Activated CD4-positive, CD25-positive, alpha-beta regulatory T cell (primary cell): ENCODE measurements at regions not wholly inside any gene's neighbourhood (a gene's known extent, or its start where the extent isn't known, plus 50 kb on each side); places are given as distances from the start of the nearest gene placed in this dataset.

Experiments
- DNase-seq, 4 experiments: peaks; one replicate each; lab custom pipeline; 2025; lab: John Stamatoyannopoulos, UW

- DNase-seq = no peak
These were observed 269.4 kb downstream of the TCF7L2 start for GRCh38 chr10:113219446-113219845.

GRCh38 chr10:113221756-113222168, 271.7 kb downstream of the TCF7L2 start:
- no peak for DNase-seq

GRCh38 chr10:113222207-113222606, 272.2 kb downstream of the TCF7L2 start:
- no peak for DNase-seq

DNA sequence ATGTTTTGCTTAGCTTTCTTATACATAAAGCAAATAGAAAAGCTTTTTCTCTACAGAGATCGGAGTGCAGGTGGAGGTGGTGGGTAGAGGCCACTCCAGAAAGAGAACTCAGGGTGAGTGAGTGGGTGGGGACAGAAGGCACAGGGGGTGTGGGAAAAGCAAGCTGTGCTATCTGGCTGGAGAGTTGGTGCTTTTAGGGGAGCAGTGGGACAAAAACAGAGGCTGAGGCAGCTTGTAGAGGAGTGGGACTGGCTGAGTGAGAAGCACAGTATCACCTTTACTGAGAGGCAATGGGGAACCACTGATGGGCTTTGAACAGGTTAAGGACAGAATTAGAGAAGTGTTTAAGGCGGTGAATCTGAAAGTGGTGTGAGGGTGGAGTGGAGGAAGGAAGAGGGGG, 275.3 kb downstream of the TCF7L2 start:
- no peak for DNase-seq

- no peak for DNase-seq
These were observed 275.9 kb downstream of the TCF7L2 start for GRCh38 chr10:113225903-113226302.

- no peak for DNase-seq
These were observed 276.4 kb downstream of the TCF7L2 start for GRCh38 chr10:113226399-113226798.

- no peak for DNase-seq
These were observed 276.9 kb downstream of the TCF7L2 start for GRCh38 chr10:113226831-113227445.

- DNase-seq = no peak
These were observed 278.5 kb downstream of the TCF7L2 start for GRCh38 chr10:113228530-113228929.

DNA sequence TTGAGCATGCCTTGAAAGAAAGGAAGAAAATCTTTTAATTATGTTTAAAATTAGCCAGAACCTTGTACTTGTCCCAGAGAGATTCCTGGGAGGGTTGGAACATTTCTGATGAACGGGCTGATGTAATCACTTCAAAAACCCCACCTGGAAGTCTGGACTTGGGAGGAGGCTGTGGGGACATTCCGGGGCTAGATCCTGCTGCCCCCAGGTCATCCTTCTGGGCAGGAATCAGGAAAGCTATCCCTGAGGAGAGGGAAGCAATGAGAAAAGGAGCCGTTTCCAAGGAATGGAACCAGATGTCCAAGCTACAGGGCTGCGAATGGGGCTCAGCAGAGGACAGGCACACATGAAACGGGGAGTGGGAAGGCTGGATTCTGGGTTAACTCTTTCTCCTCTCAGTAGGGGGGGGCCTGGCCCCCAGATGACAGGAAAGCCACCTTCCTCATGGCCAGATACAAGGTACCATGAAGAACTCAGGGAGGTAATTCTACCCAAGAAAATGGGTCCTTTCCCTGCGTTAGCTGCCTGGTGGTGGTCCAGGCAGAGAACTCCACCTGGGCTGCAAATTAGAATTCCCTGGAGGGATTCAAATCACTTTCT, 280.1 kb downstream of the TCF7L2 start:
- DNase-seq = no peak

GRCh38 chr10:113232928-113233511, 283.0 kb downstream of the TCF7L2 start:
- DNase-seq = no peak

- DNase-seq = no peak
These were observed 284.4 kb downstream of the TCF7L2 start for GRCh38 chr10:113234481-113234880.

DNA sequence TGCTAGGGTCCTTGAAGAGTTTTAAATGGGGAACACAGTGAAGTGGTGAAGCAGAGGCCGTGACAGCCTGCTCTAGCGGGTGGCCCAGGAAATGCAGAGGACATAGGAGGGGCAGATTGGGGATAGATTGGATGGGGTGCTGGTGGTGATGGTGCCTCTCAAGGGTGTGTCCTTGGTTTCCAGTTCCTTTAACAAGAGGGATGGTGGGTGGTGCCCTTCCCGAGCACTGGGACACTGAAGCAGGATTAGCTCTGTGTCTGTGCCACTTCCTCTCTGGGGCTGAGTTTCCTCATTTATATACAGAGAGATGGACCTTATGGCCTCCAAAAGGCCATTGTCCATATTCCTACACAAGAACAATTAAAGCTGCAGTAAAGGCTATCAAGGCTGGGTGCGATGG, 285.5 kb downstream of the TCF7L2 start:
- DNase-seq = no peak

GRCh38 chr10:113236998-113237397, 287.0 kb downstream of the TCF7L2 start:
- no peak for DNase-seq

- DNase-seq = no peak
These were observed 289.7 kb downstream of the TCF7L2 start for GRCh38 chr10:113239566-113240350.

DNA sequence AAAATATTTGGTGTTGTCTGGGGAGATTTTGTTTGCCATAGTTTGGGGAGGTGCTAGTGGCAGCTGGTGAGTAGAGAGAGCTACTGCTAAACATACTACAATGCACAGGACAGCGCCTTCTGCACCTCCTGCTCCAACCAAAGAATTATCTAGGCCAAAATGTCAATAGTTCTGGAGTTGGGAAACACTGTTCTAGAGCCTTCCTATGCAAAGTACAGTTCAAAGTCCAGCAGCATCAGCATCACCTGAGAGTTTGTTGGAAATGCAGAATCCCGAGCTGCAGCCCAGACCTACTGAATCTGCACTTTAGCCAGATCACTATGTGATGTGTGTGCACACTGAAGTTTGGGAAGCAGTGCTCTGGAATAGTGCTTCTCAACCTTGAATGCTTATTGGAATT, 290.7 kb downstream of the TCF7L2 start:
- no peak for DNase-seq

GRCh38 chr10:113241599-113242360, 291.7 kb downstream of the TCF7L2 start:
- DNase-seq = no peak

- no peak for DNase-seq
These were observed 293.3 kb downstream of the TCF7L2 start for GRCh38 chr10:113243311-113243710.

DNA sequence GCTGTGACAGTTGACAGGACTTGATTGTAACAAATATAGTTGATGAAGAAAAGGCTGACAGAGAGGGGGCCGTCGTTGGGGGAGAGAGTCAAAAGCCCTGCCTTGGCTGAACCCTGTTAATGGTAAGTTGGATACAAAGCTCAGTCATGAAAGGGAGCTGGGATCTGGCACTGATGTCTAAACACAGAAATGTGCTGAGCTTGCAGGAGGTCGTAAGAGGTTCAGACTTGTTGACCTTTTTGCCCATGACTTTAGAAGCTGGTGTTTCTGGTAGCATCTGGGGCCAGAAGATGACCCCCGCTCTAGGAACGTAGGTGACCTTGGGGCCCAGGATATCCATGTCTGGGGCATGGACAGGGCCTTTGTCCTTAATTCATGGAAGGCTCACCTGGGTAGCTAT, 294.7 kb downstream of the TCF7L2 start:
- no peak for DNase-seq

DNA sequence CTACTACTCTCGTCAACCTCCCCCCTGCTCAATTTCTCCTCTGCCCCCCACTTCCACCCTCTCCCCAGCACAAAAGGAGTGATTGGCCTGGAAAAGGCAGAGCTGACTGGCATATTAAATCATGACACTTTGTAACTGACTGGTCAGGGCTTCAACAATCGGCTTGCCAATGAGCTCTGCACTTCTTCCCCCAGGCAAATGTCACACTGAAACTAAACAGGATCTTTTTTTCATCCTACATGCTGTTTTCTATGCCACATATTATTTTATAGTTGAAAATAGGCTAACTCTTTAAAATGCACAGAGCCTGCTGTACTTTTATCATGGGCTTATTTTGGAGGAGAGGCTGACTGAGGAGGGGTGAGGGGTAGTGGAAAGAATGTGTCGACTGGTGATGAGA, 295.2 kb downstream of the TCF7L2 start:
- DNase-seq = no peak

DNA sequence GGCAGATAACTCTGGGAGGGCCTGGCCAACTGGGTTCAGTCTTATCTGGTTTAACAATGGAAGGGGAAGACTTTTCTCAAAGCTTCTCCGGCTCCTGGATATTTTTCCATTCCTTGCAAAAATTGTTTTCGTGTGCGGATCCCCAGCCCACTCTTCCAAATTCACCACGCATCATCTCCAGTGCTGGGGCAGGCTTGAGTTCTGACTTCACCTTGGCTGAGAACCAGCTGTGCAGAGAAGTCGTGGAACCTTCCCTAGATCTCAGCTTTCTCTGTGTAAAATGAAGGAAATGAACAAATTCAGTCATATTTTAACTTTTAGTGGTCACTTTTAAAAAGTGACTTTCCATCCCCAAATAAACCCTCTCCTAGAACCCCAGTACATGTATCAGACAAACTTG, 297.0 kb downstream of the TCF7L2 start:
- DNase-seq = no peak

DNA sequence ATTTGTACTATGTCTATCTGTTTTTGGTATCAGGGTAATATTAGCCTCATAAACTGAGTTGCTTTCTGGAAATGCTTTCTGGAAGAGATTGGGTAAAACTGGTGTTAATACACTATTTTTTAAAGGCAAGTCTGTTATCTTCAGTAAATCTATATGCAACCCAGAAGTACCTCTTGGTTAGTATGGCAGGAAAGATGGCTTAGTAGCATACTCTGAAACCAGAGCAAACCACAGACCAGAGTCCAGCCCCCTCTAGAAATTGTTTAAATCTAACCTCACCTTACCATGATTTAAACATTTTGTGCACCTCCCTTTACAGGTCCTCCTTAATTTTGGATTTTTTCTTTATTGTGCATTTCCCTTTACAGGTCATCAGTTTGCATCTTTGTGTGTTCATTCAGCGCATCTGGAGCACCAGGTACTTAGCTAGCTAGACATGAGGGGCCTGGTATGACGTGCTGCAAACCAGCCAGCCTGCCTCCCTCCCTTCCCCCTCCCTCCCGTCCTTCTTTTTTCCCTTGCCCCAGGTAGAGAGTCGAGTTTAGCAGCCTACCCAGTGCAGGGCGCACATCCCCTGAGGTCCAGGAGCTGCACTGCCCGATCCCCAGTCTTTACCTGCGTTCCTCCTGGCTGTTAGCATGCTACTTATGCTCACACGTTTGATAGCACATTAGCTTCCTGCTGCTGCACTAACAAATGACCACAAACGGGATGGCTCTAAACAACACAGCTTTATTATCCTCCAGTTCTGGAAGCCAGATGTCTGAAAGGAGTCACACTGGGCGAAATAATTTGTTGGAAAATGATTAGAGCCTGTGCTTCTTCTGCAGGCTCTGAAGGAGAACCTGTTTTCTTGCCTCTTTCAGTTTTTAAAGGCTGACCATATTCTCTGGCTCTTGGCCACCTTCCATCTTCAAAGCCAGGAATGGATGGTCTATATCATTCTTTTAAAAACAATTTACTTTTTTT, 299.9 kb upstream of the HABP2 start:
- no peak for DNase-seq
